Gastroesophageal sphincter (tissue), 4 donors: ENCODE measurements at regions not wholly inside any gene's neighbourhood (a gene's known extent, or its start where the extent isn't known, plus 50 kb on each side); places are given as distances from the start of the nearest gene placed in this dataset.

Source experiments
- ATAC-seq: fragments of 150-250 bp; one replicate; pipeline ENCODE4 v1.9.1; 2016; ENCODE audit warnings: mild to moderate bottlenecking, moderate library complexity
- H3K27ac ChIP-seq, 4 donors: fragments of 200-600 bp; sonication (generic) in 3 of 4; 1 replicate in 3 of 4; 2 replicates in 1 of 4; pipeline ENCODE4 v1.5.1; 2016 to 2019
- H3K27me3 ChIP-seq: fragments of 200-600 bp; sonication (generic); one replicate; pipeline ENCODE4 v1.5.1; 2019
- H3K36me3 ChIP-seq, 2 donors: fragments of 200-600 bp; sonication (generic); one replicate each; pipeline ENCODE4 v1.5.1; 2019; ENCODE audit warnings: control low read depth in 1 of 2
- H3K4me1 ChIP-seq, 3 donors: fragments of 200-600 bp; sonication (generic); 1 replicate in 2 of 3; 2 replicates in 1 of 3; pipeline ENCODE4 v1.5.1; 2016 to 2019; ENCODE audit warnings: control low read depth in 2 of 3
- H3K4me3 ChIP-seq, 2 donors: fragments of 200-600 bp; sonication (generic); one replicate each; pipeline ENCODE4 v1.5.1; 2019; ENCODE audit warnings: mild to moderate bottlenecking in 1 of 2, moderate library complexity in 1 of 2
- H3K9me3 ChIP-seq, 3 donors: fragments of 200-600 bp; sonication (generic); one replicate each; pipeline ENCODE4 v1.5.1; 2017 to 2019; ENCODE audit warnings: control low read depth in 2 of 3
- CTCF ChIP-seq, 4 experiments: fragments of 200-600 bp in 2 of 4; fragments of 450-650 bp in 2 of 4; sonication (generic) in 1 of 4; IDR thresholded peaks; one replicate each; pipeline ENCODE4 v1.5.1; 2017 to 2019; ENCODE audit warnings: antibody characterized with exemption in 4 of 4, mild to moderate bottlenecking in 2 of 4, moderate library complexity in 2 of 4
- EP300 ChIP-seq: sonication (generic); formaldehyde crosslinking; IDR thresholded peaks from one replicate; pipeline ENCODE4 v1.6.1; 2017; ENCODE audit warnings: antibody characterized with exemption, mild to moderate bottlenecking
- POLR2A ChIP-seq, 2 donors: fragments of 450-650 bp; IDR thresholded peaks; one replicate each; pipeline ENCODE4 v1.6.1; 2017; ENCODE audit warnings: antibody characterized with exemption in 2 of 2, mild to moderate bottlenecking in 2 of 2, moderate library complexity in 1 of 2
- POLR2AphosphoS5 ChIP-seq: sonication (generic); formaldehyde crosslinking; IDR thresholded peaks from one replicate; pipeline ENCODE4 v1.6.1; 2017; ENCODE audit warnings: antibody characterized with exemption
- WGBS, 2 donors: methylation state at CpG; one replicate each; pipeline ENCODE4 v1.1.5; 2018; ENCODE audit warnings: low coverage in 1 of 2; 5-methylcytosine and 5-hydroxymethylcytosine counted together

GRCh38 chr6:65927141-65927540 is 220.1 kb upstream of the EYS start:
- WGBS, 2 donors, result 94 to 95% methylated on average over 12 to 13 of the region's 13 CpGs
- no peak overlapping the region for H3K27ac ChIP-seq
- no peak for ATAC-seq
- no peaks in the 10 kb centered on the region for H3K9me3 ChIP-seq
- no peak overlapping the region for H3K4me3 ChIP-seq
- H3K4me1 ChIP-seq, result no peaks in the 10 kb centered on the region
- no peaks in the 10 kb centered on the region for H3K36me3 ChIP-seq
- TF ChIP-seq CTCF (IDR thresholded peaks at IDR 0.05) (no peak), POLR2AphosphoS5 (no peak), EP300 (no peak), POLR2A (IDR thresholded peaks at IDR 0.05) (no peak)
- H3K27me3 ChIP-seq, result no peaks in the 10 kb centered on the region

GRCh38 chr6:65924411-65924810 is 217.4 kb upstream of the EYS start:
- Histone ChIP-seq H3K9me3 (no peaks in the 10 kb centered on the region), H3K4me3 (no peak overlapping the region), H3K27me3 (no peaks in the 10 kb centered on the region), H3K27ac (no peak overlapping the region), H3K36me3 (no peaks in the 10 kb centered on the region), H3K4me1 (no peaks in the 10 kb centered on the region)
- no peak for ATAC-seq
- TF ChIP-seq POLR2AphosphoS5, result no peak
- TF ChIP-seq CTCF (IDR thresholded peaks at IDR 0.05), result no peak
- no peak for TF ChIP-seq EP300
- no peak for TF ChIP-seq POLR2A (IDR thresholded peaks at IDR 0.05)
- 74 to 77% methylated on average over 2 of the region's 2 CpGs for WGBS, 2 donors

GRCh38 chr6:65922049-65922448 is 215.0 kb upstream of the EYS start:
- no peak for TF ChIP-seq EP300
- TF ChIP-seq POLR2A (IDR thresholded peaks at IDR 0.05), result no peak
- no peak for TF ChIP-seq POLR2AphosphoS5
- TF ChIP-seq CTCF (IDR thresholded peaks at IDR 0.05), result no peak
- Histone ChIP-seq H3K36me3 (no peaks in the 10 kb centered on the region), H3K4me1 (no peaks in the 10 kb centered on the region), H3K27me3 (no peaks in the 10 kb centered on the region), H3K4me3 (no peak overlapping the region), H3K27ac (no peak overlapping the region), H3K9me3 (no peaks in the 10 kb centered on the region)
- no peak for ATAC-seq

GRCh38 chr6:65908065-65908464 is 201.0 kb upstream of the EYS start:
- no peak for ATAC-seq
- H3K27ac ChIP-seq, result no peak overlapping the region
- H3K27me3 ChIP-seq, result no peaks in the 10 kb centered on the region
- WGBS, 2 donors, result no CpG with 5 or more reads among the region's 1 CpG
- no peak overlapping the region for H3K4me3 ChIP-seq
- no peaks in the 10 kb centered on the region for H3K4me1 ChIP-seq
- H3K9me3 ChIP-seq, result no peaks in the 10 kb centered on the region
- TF ChIP-seq POLR2AphosphoS5, result no peak
- TF ChIP-seq EP300, result no peak
- TF ChIP-seq CTCF (IDR thresholded peaks at IDR 0.05), result no peak
- no peak for TF ChIP-seq POLR2A (IDR thresholded peaks at IDR 0.05)
- H3K36me3 ChIP-seq, result no peaks in the 10 kb centered on the region

GRCh38 chr6:65903992-65904391 is 197.0 kb upstream of the EYS start:
- no peaks in the 10 kb centered on the region for H3K9me3 ChIP-seq
- H3K27ac ChIP-seq, result no peak overlapping the region
- no peak for ATAC-seq
- 89 to 100% methylated on average over 1 of the region's 1 CpG for WGBS, 2 donors
- no peak overlapping the region for H3K4me3 ChIP-seq
- H3K27me3 ChIP-seq, result no peaks in the 10 kb centered on the region
- H3K4me1 ChIP-seq, result no peaks in the 10 kb centered on the region
- no peaks in the 10 kb centered on the region for H3K36me3 ChIP-seq
- TF ChIP-seq EP300 (no peak), POLR2A (IDR thresholded peaks at IDR 0.05) (no peak), CTCF (IDR thresholded peaks at IDR 0.05) (no peak), POLR2AphosphoS5 (no peak)
